Astrocyte of the spinal cord (primary cell): ENCODE measurements at regions not wholly inside any gene's neighbourhood (a gene's known extent, or its start where the extent isn't known, plus 50 kb on each side); places are given as distances from the start of the nearest gene placed in this dataset.

Experiments
- DNase-seq: peaks from one replicate; pipeline ENCODE4 v3.0.0; 2011; ENCODE audit warnings: low read depth, low spot score
- H3K4me3 ChIP-seq: 2 replicates; pipeline ENCODE4 v1.5.1; 2011; ENCODE audit warnings: low read depth, mild to moderate bottlenecking, low read length, moderate library complexity
- CTCF ChIP-seq: IDR thresholded peaks from 2 replicates; pipeline ENCODE4 v1.5.1; 2012; ENCODE audit warnings: low read depth, mild to moderate bottlenecking, low read length, inconsistent platforms
- in situ Hi-C: cut with HindIII; loops from 2 replicates; pipeline ENCODE4 v1.10.0; 2017; ENCODE audit warnings: low sequenced_read_pairs

GRCh38 chr5:68455216-68455615 is 239.7 kb downstream of the PIK3R1 start:
- no peak for TF ChIP-seq CTCF
- in situ Hi-C loops: no loop called here
- DNase-seq: no peak
- H3K4me3 ChIP-seq: no peak overlapping the region

- in situ Hi-C loops: no loop called here
- DNase-seq: peak; percentile 59
- TF ChIP-seq CTCF: no peak
- H3K4me3 ChIP-seq: no peak overlapping the region
Observed at GRCh38 chr5:68456756-68457217, 241.2 kb downstream of the PIK3R1 start.

GRCh38 chr5:68457285-68457684 is 241.7 kb downstream of the PIK3R1 start:
- H3K4me3 ChIP-seq: no peak overlapping the region
- no peak for DNase-seq
- TF ChIP-seq CTCF: no peak
- in situ Hi-C loops: no loop called here

- in situ Hi-C loops: no loop called here
- TF ChIP-seq CTCF: no peak
- no peak for DNase-seq
- H3K4me3 ChIP-seq: no peak overlapping the region
Observed at GRCh38 chr5:68458416-68459021, 243.0 kb downstream of the PIK3R1 start.

GRCh38 chr5:68459093-68459809 is 243.7 kb downstream of the PIK3R1 start:
- TF ChIP-seq CTCF: no peak
- in situ Hi-C loops: no loop called here
- no peak for DNase-seq
- no peak overlapping the region for H3K4me3 ChIP-seq

GRCh38 chr5:68459810-68460139 is 244.2 kb downstream of the PIK3R1 start:
- TF ChIP-seq CTCF: no peak
- DNase-seq: no peak
- in situ Hi-C loops: no loop called here
- no peak overlapping the region for H3K4me3 ChIP-seq
